Lower leg skin (tissue), 3 donors: ENCODE measurements at regions not wholly inside any gene's neighbourhood (a gene's known extent, or its start where the extent isn't known, plus 50 kb on each side); places are given as distances from the start of the nearest gene placed in this dataset.

ENCODE experiments used
- POLR2A ChIP-seq, 2 donors: fragments of 450-650 bp; IDR thresholded peaks; one replicate each; pipeline ENCODE4 v1.6.1; 2016 to 2017; ENCODE audit warnings: antibody characterized with exemption in 2 of 2, mild to moderate bottlenecking in 1 of 2, moderate library complexity in 1 of 2
- TF ChIP-seq, protein P1 (sequence below), 3 donors: fragments of 450-650 bp; IDR thresholded peaks; one replicate each; pipeline ENCODE4 v1.5.1; 2016; ENCODE audit warnings: antibody characterized with exemption in 3 of 3, mild to moderate bottlenecking in 3 of 3, moderate library complexity in 2 of 3

DNA sequence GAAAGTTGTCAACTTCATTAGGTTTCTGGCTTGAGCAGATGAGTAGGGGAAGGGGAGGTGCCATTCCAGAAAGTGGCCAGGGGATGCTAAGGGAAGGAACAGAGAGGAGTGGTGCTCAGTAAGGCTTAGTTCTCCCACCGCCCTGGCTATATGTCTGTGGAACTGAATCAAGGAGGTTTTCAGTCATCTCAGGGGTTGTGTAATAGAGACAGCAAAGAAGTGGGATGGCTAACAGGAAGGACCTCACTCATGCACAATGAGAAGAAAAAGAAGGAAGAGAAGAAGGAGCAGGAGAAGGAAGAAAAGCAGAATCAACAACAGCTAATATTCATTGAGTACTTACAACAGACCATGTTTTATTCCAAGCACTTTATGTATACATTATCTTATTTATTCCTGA is 368.7 kb downstream of the MID1IP1 start:
- TF ChIP-seq, protein P1, sequence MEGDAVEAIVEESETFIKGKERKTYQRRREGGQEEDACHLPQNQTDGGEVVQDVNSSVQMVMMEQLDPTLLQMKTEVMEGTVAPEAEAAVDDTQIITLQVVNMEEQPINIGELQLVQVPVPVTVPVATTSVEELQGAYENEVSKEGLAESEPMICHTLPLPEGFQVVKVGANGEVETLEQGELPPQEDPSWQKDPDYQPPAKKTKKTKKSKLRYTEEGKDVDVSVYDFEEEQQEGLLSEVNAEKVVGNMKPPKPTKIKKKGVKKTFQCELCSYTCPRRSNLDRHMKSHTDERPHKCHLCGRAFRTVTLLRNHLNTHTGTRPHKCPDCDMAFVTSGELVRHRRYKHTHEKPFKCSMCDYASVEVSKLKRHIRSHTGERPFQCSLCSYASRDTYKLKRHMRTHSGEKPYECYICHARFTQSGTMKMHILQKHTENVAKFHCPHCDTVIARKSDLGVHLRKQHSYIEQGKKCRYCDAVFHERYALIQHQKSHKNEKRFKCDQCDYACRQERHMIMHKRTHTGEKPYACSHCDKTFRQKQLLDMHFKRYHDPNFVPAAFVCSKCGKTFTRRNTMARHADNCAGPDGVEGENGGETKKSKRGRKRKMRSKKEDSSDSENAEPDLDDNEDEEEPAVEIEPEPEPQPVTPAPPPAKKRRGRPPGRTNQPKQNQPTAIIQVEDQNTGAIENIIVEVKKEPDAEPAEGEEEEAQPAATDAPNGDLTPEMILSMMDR (IDR thresholded peaks at IDR 0.05) = no peak
- no peak for TF ChIP-seq POLR2A (IDR thresholded peaks at IDR 0.05)
